Suprapubic skin (tissue), 4 donors: ENCODE measurements at regions not wholly inside any gene's neighbourhood (a gene's known extent, or its start where the extent isn't known, plus 50 kb on each side); places are given as distances from the start of the nearest gene placed in this dataset.
"Not testable (repeated sequence)": the region's sequence is repeated elsewhere in the genome, so short reads cannot be mapped to it uniquely, and the experiment has no call there.

ENCODE experiments used
- CTCF ChIP-seq, 2 donors: fragments of 200-600 bp in 1 of 2; fragments of 450-650 bp in 1 of 2; sonication (generic) in 1 of 2; IDR thresholded peaks; one replicate each; pipeline ENCODE4 v1.5.1; 2016 to 2019; ENCODE audit warnings: antibody characterized with exemption in 2 of 2, mild to moderate bottlenecking in 1 of 2, moderate library complexity in 1 of 2
- EP300 ChIP-seq: sonication (generic); formaldehyde crosslinking; IDR thresholded peaks from one replicate; pipeline ENCODE4 v1.6.1; 2017; ENCODE audit warnings: antibody characterized with exemption
- POLR2AphosphoS5 ChIP-seq, 3 donors: sonication (generic); formaldehyde crosslinking; IDR thresholded peaks; one replicate each; pipeline ENCODE4 v1.6.1; 2017; ENCODE audit warnings: antibody characterized with exemption in 3 of 3

GRCh38 chr11:3572976-3573647 is 68.7 kb downstream of the ART5 start:
- TF ChIP-seq POLR2AphosphoS5 (IDR thresholded peaks at IDR 0.05); CTCF (IDR thresholded peaks at IDR 0.05); EP300: not testable (repeated sequence)
